ENCODE measurements at regions not wholly inside any gene's neighbourhood (a gene's known extent, or its start where the extent isn't known, plus 50 kb on each side); places are given as distances from the start of the nearest gene placed in this dataset.

DNA sequence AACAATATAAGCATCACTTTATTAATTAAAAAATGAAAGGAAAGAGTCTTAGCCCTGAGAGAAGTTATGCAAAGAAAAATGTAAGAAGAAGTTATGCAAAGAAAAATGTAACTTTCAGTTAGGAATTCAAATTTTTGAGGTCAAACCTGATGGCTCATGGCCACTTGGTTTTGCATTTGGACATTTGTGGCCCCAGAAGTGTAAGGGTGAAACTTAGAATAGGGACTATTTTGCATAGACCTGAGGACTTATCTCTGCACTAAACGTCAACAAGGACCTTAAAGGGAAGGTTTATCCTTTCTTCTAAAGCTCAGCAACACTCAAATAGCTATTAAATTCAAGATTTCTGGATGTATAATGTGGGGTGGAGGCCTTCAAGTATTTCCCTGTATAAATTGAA is 724.5 kb upstream of the POT1 start:
- peaks cover 2% of the 10 kb centered on the region for H3K27me3 Mint-ChIP-seq (ENCODE audit: unreplicated experiment)
- peaks cover 8% of the 10 kb centered on the region for H3K4me1 Mint-ChIP-seq (ENCODE audit: unreplicated experiment)
- H3K4me3 Mint-ChIP-seq (ENCODE audit: unreplicated experiment) = no peak overlapping the region
- DNase-seq (ENCODE audit: low spot score) = no peak
- no peaks in the 10 kb centered on the region for H3K36me3 Mint-ChIP-seq (ENCODE audit: low read depth, unreplicated experiment)
- H3K27ac Mint-ChIP-seq (ENCODE audit: unreplicated experiment) = no peak overlapping the region
- TF ChIP-seq, protein P1, sequence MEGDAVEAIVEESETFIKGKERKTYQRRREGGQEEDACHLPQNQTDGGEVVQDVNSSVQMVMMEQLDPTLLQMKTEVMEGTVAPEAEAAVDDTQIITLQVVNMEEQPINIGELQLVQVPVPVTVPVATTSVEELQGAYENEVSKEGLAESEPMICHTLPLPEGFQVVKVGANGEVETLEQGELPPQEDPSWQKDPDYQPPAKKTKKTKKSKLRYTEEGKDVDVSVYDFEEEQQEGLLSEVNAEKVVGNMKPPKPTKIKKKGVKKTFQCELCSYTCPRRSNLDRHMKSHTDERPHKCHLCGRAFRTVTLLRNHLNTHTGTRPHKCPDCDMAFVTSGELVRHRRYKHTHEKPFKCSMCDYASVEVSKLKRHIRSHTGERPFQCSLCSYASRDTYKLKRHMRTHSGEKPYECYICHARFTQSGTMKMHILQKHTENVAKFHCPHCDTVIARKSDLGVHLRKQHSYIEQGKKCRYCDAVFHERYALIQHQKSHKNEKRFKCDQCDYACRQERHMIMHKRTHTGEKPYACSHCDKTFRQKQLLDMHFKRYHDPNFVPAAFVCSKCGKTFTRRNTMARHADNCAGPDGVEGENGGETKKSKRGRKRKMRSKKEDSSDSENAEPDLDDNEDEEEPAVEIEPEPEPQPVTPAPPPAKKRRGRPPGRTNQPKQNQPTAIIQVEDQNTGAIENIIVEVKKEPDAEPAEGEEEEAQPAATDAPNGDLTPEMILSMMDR (IDR thresholded peaks at IDR 0.05; ENCODE audit: unreplicated experiment) = no peak
- no peaks in the 10 kb centered on the region for H3K9me3 Mint-ChIP-seq (ENCODE audit: unreplicated experiment)

DNA sequence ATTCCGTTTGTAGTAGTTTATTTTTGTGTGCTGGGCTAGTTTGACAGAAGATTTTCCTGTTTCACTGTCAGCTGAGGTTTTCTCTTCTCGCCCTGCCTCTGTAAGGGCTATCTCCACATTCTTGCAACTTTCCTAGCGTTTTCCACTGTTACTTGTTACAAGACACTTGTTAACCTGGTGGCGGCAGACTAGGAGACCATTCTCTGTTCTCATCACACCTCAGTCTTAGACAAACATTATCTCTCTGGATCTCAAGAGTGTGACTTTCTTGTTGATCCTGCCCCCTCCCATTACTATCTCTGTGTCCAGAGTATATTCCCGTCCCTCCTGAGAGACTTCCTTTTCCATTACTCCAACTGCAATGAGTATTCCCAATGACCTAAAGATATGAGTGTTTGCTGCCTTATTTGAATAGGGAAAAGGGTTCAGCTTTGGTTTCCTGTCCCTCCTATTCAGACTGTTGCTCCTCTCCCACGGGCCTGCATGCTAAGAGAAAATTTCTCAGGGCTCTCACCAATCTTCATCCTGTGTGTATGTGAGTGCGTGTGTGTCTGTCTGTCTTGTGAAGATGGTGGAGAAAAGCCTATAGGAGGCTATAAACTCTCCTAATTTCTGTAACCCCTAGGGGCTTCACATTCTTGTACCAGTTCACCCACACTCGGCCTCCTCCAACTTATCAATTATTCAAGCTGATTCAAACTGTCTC is 722.4 kb upstream of the POT1 start:
- Mint-ChIP-seq H3K9me3 (ENCODE audit: unreplicated experiment) (no peaks in the 10 kb centered on the region), H3K4me3 (ENCODE audit: unreplicated experiment) (no peak overlapping the region), H3K4me1 (ENCODE audit: unreplicated experiment) (peaks cover 8% of the 10 kb centered on the region), H3K27me3 (ENCODE audit: unreplicated experiment) (peaks cover 2% of the 10 kb centered on the region), H3K36me3 (ENCODE audit: low read depth, unreplicated experiment) (no peaks in the 10 kb centered on the region), H3K27ac (ENCODE audit: unreplicated experiment) (no peak overlapping the region)
- TF ChIP-seq, protein P1 (IDR thresholded peaks at IDR 0.05; ENCODE audit: unreplicated experiment) = no peak
- DNase-seq (ENCODE audit: low spot score) = no peak

DNA sequence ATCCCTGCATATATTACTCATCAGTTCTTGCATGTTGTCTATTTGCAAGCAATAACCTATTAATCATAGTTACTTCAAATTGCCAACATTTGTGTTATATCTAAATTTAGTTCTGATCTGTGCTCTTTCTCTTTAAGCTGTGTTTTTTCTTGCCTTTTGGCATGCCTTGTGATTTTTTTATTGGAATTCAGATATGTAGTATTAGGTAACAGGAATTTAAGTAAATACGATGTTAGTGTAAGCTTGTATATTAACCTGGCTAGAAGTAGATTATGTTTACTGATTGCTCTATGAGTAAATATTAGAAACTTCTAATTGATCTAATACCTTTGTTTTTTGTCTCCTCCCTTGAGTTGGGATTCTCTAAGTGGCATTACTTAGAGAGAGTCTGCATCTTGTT is 718.9 kb upstream of the POT1 start:
- no peak for DNase-seq (ENCODE audit: low spot score)
- Mint-ChIP-seq H3K27me3 (ENCODE audit: unreplicated experiment) (peaks cover 2% of the 10 kb centered on the region), H3K4me3 (ENCODE audit: unreplicated experiment) (no peak overlapping the region), H3K36me3 (ENCODE audit: low read depth, unreplicated experiment) (no peaks in the 10 kb centered on the region), H3K27ac (ENCODE audit: unreplicated experiment) (no peak overlapping the region), H3K9me3 (ENCODE audit: unreplicated experiment) (no peaks in the 10 kb centered on the region), H3K4me1 (ENCODE audit: unreplicated experiment) (peaks cover 8% of the 10 kb centered on the region)
- TF ChIP-seq, protein P1 (IDR thresholded peaks at IDR 0.05; ENCODE audit: unreplicated experiment) = no peak

DNA sequence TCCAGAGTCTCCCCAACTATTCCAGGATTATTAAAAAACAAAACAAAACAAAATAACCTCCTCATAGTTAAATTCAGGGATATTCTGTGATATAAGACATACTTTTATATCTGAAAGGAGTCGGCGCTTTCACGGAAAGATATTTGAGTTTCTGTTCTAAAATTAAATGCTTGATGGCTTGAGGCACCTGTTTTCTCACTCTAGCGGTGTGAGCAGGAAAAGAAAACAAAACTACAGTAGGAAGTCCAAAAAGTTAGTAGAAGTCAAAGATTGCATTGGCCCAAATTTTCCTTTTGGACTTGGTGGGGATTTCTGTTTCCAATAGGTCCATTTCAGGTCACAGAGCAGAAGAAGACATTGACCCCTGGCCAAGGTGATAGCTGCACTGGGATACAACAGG is 716.1 kb upstream of the POT1 start:
- H3K4me3 Mint-ChIP-seq (ENCODE audit: unreplicated experiment) = no peak overlapping the region
- H3K27ac Mint-ChIP-seq (ENCODE audit: unreplicated experiment) = no peak overlapping the region
- H3K36me3 Mint-ChIP-seq (ENCODE audit: low read depth, unreplicated experiment) = no peaks in the 10 kb centered on the region
- H3K27me3 Mint-ChIP-seq (ENCODE audit: unreplicated experiment) = no peaks in the 10 kb centered on the region
- H3K4me1 Mint-ChIP-seq (ENCODE audit: unreplicated experiment) = no peaks in the 10 kb centered on the region
- TF ChIP-seq, protein P1 (IDR thresholded peaks at IDR 0.05; ENCODE audit: unreplicated experiment) = no peak
- H3K9me3 Mint-ChIP-seq (ENCODE audit: unreplicated experiment) = no peaks in the 10 kb centered on the region
- no peak for DNase-seq (ENCODE audit: low spot score)

DNA sequence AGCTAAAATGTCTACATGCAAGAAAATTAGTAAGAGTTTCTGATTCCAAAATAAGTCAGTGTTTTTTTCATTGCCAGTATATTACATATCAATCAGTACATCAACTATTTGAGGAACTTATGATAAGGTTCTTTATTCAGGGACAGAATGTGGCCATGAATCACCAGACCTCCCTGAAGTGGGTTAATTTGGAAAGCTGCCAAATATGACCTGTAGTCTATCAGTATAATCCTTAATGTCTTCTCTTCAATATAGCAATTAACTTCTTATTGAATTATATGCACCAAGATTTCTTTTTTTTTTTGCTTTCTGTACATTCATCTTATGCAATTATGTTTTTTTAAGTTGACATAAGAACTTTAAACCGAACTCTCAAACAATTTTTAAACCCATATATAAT is 714.5 kb upstream of the POT1 start:
- H3K36me3 Mint-ChIP-seq (ENCODE audit: low read depth, unreplicated experiment) = no peaks in the 10 kb centered on the region
- no peak overlapping the region for H3K4me3 Mint-ChIP-seq (ENCODE audit: unreplicated experiment)
- no peak for DNase-seq (ENCODE audit: low spot score)
- TF ChIP-seq, protein P1 (IDR thresholded peaks at IDR 0.05; ENCODE audit: unreplicated experiment) = no peak
- H3K27me3 Mint-ChIP-seq (ENCODE audit: unreplicated experiment) = no peaks in the 10 kb centered on the region
- peaks cover 7% of the 10 kb centered on the region for H3K4me1 Mint-ChIP-seq (ENCODE audit: unreplicated experiment)
- no peak overlapping the region for H3K27ac Mint-ChIP-seq (ENCODE audit: unreplicated experiment)
- no peaks in the 10 kb centered on the region for H3K9me3 Mint-ChIP-seq (ENCODE audit: unreplicated experiment)
